Smooth muscle cell (in vitro differentiated cells): ENCODE measurements at regions not wholly inside any gene's neighbourhood (a gene's known extent, or its start where the extent isn't known, plus 50 kb on each side); places are given as distances from the start of the nearest gene placed in this dataset.

Experiments used
- DNase-seq: peaks from one replicate; lab custom pipeline; 2025; ENCODE audit not compliant: unreplicated experiment; lab: John Stamatoyannopoulos, UW
- H2AFZ ChIP-seq: fragments of 200-600 bp; sonication (generic); 2 replicates; pipeline ENCODE4 v1.6.0; 2016; ENCODE audit warnings: antibody characterized with exemption, low read depth, mild to moderate bottlenecking
- H3F3A ChIP-seq: fragments of 200-600 bp; sonication (generic); 2 replicates; pipeline ENCODE4 v1.6.0; 2017; ENCODE audit warnings: antibody characterized with exemption, low read depth
- H3K27ac ChIP-seq: fragments of 200-600 bp; sonication (generic); 2 replicates; pipeline ENCODE4 v1.5.1; 2016; ENCODE audit warnings: low read depth, mild to moderate bottlenecking
- H3K27me3 ChIP-seq: fragments of 200-600 bp; sonication (generic); 2 replicates; pipeline ENCODE4 v1.6.1; 2016; ENCODE audit warnings: low read depth, mild to moderate bottlenecking
- H3K36me3 ChIP-seq: fragments of 200-600 bp; sonication (generic); 2 replicates; pipeline ENCODE4 v1.5.1; 2016; ENCODE audit warnings: low read depth
- H3K4me1 ChIP-seq: fragments of 200-600 bp; sonication (generic); 2 replicates; pipeline ENCODE4 v1.5.1; 2016; ENCODE audit warnings: low read depth
- H3K4me2 ChIP-seq: fragments of 200-600 bp; sonication (generic); 2 replicates; pipeline ENCODE4 v1.6.0; 2016; ENCODE audit warnings: mild to moderate bottlenecking
- H3K4me3 ChIP-seq: fragments of 200-600 bp; sonication (generic); 2 replicates; pipeline ENCODE4 v1.5.1; 2016; ENCODE audit warnings: mild to moderate bottlenecking
- H3K79me2 ChIP-seq: fragments of 200-600 bp; sonication (generic); 2 replicates; pipeline ENCODE4 v1.6.0; 2016; ENCODE audit warnings: low read depth, mild to moderate bottlenecking
- H3K9ac ChIP-seq: fragments of 200-600 bp; sonication (generic); 2 replicates; pipeline ENCODE4 v1.6.0; 2016; ENCODE audit warnings: low read depth
- H3K9me3 ChIP-seq: fragments of 200-600 bp; sonication (generic); replicated peaks from 2 replicates; pipeline ENCODE4 v1.5.1; 2016; ENCODE audit warnings: low read depth
- H4K20me1 ChIP-seq: fragments of 200-600 bp; sonication (generic); 2 replicates; pipeline ENCODE4 v1.6.0; 2016; ENCODE audit warnings: low read depth
- WGBS: methylation state at CpG from one replicate; pipeline ENCODE4 v1.1.7; 2016; ENCODE audit warnings: low lambda C conversion rate; 5-methylcytosine and 5-hydroxymethylcytosine counted together
- TF ChIP-seq, protein P1 (sequence below): fragments of 200-600 bp; sonication (generic); IDR thresholded peaks from 2 replicates; pipeline ENCODE4 v1.5.1; 2017; ENCODE audit warnings: borderline replicate concordance, mild to moderate bottlenecking, antibody characterized with exemption; ENCODE audit not compliant: insufficient read depth, poor library complexity, severe bottlenecking

DNA sequence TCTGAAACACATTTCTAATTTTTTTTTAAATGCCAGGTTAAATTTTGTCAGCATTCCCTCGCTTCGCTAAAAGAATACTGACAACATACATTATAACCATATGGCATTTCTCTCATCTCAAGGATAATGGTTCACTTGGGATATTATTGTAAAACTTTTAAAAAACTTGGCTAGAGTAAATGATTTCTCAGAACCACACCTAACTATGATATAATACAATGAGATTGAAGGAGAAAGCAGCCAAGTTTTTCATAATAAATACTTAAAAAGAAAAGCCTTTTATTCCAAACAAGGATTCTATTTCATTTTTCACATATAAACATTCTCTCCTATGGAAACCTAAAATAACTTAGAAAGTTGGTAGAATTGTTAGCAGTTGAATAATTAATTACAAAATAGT, 413.9 kb downstream of the HGF start:
- Histone ChIP-seq H3F3A (no peaks in the 10 kb centered on the region), H3K36me3 (no peaks in the 10 kb centered on the region), H3K79me2 (no peaks in the 10 kb centered on the region), H3K9me3 (no peaks in the 10 kb centered on the region), H3K4me3 (no peak overlapping the region), H3K4me2 (no peak overlapping the region), H4K20me1 (no peaks in the 10 kb centered on the region), H3K27me3 (no peaks in the 10 kb centered on the region), H3K4me1 (no peaks in the 10 kb centered on the region), H2AFZ (no peak overlapping the region), H3K27ac (no peak overlapping the region), H3K9ac (no peak overlapping the region)
- no peak for DNase-seq
- 97% methylated on average over 2 of the region's 2 CpGs for WGBS
- TF ChIP-seq, protein P1, sequence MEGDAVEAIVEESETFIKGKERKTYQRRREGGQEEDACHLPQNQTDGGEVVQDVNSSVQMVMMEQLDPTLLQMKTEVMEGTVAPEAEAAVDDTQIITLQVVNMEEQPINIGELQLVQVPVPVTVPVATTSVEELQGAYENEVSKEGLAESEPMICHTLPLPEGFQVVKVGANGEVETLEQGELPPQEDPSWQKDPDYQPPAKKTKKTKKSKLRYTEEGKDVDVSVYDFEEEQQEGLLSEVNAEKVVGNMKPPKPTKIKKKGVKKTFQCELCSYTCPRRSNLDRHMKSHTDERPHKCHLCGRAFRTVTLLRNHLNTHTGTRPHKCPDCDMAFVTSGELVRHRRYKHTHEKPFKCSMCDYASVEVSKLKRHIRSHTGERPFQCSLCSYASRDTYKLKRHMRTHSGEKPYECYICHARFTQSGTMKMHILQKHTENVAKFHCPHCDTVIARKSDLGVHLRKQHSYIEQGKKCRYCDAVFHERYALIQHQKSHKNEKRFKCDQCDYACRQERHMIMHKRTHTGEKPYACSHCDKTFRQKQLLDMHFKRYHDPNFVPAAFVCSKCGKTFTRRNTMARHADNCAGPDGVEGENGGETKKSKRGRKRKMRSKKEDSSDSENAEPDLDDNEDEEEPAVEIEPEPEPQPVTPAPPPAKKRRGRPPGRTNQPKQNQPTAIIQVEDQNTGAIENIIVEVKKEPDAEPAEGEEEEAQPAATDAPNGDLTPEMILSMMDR, result no peak

DNA sequence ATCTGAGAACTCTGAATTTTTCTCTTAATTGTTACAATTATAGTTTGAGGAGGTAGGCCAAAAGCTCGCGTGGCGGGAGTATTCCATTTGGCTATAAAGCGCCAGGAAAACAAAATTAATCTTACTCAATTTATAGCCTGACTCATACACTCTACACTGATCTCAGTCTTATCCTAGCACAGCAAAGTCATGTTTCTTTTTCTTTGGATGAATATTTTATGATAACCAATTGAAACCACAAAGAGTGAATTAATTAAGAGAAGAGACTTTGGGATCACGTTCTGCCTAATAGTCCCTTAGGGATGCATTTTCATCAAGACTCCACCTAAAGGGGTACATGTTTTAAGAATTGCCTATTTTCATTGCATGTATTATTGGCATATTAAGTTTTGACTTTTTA, 420.8 kb downstream of the HGF start:
- H3K4me2 ChIP-seq, result no peak overlapping the region
- TF ChIP-seq, protein P1, result no peak
- H3K4me3 ChIP-seq, result no peak overlapping the region
- H3K4me1 ChIP-seq, result no peaks in the 10 kb centered on the region
- H3K79me2 ChIP-seq, result no peaks in the 10 kb centered on the region
- no peaks in the 10 kb centered on the region for H3K9me3 ChIP-seq
- H3K9ac ChIP-seq, result no peak overlapping the region
- WGBS, result 96% methylated on average over 5 of the region's 5 CpGs
- no peak overlapping the region for H2AFZ ChIP-seq
- no peak for DNase-seq
- no peaks in the 10 kb centered on the region for H3F3A ChIP-seq
- no peaks in the 10 kb centered on the region for H4K20me1 ChIP-seq
- no peak overlapping the region for H3K27ac ChIP-seq
- no peaks in the 10 kb centered on the region for H3K27me3 ChIP-seq
- H3K36me3 ChIP-seq, result no peaks in the 10 kb centered on the region

DNA sequence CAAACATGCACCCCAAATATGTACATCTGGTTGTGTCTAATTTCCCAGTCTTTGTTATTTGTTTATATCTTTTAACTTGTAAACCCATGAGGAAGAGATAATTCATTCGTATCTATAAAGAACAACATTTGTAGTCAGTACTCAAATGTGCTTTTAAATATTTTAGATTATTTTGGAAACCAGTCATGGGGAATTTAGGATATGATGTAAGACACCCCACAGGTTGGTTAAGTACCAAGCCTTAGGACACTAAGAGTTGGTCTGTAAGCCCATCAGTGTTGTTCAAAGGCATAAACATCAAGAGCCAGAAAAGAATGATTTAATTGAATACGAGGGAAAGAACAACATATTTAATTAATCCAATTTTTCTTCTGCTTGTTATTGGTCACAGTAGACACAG, 421.1 kb upstream of the SEMA3C start:
- DNase-seq, result no peak
- Histone ChIP-seq H3K36me3 (no peaks in the 10 kb centered on the region), H4K20me1 (no peaks in the 10 kb centered on the region), H3K4me3 (no peak overlapping the region), H3K27me3 (no peaks in the 10 kb centered on the region), H3K4me1 (no peaks in the 10 kb centered on the region), H3K79me2 (no peaks in the 10 kb centered on the region), H2AFZ (no peak overlapping the region), H3F3A (no peaks in the 10 kb centered on the region), H3K4me2 (no peak overlapping the region), H3K9me3 (no peaks in the 10 kb centered on the region), H3K27ac (no peak overlapping the region), H3K9ac (no peak overlapping the region)
- TF ChIP-seq, protein P1, result no peak
- WGBS, result 72% methylated on average over 2 of the region's 2 CpGs

DNA sequence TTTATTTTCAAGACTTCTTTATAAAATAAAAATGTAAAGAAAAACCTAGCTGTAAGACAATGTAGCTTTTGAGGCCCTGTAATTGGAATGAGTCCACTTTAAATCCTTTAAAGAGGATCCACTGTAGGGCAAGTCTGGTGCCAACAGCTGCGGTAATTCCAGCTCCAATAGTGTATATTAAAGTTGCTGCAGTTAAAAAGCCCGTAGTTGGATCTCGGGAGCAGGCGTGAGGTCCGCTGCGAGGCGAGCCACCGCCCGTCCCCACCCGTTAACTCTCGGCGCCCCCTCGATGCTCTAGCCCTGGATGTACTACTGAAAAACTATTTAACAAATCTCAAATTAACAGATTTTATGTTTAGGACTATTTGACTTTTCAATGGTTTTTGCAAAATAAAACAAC, 414.7 kb upstream of the SEMA3C start:
- H4K20me1 ChIP-seq, result no peaks in the 10 kb centered on the region
- peaks cover 8% of the 10 kb centered on the region for H3K4me1 ChIP-seq
- H3K4me2 ChIP-seq, result no peak overlapping the region
- DNase-seq, result no peak
- no peak overlapping the region for H3K9ac ChIP-seq
- H3K27me3 ChIP-seq, result no peaks in the 10 kb centered on the region
- no peak overlapping the region for H3K27ac ChIP-seq
- no peak overlapping the region for H3K4me3 ChIP-seq
- H3K36me3 ChIP-seq, result no peaks in the 10 kb centered on the region
- no peak overlapping the region for H2AFZ ChIP-seq
- no peaks in the 10 kb centered on the region for H3K9me3 ChIP-seq
- H3F3A ChIP-seq, result no peaks in the 10 kb centered on the region
- WGBS, result 94% methylated on average over 13 of the region's 13 CpGs
- H3K79me2 ChIP-seq, result no peaks in the 10 kb centered on the region
- TF ChIP-seq, protein P1, result no peak
